Neural cell (in vitro differentiated cells): ENCODE measurements at regions not wholly inside any gene's neighbourhood (a gene's known extent, or its start where the extent isn't known, plus 50 kb on each side); places are given as distances from the start of the nearest gene placed in this dataset.
"Not testable (repeated sequence)": the region's sequence is repeated elsewhere in the genome, so short reads cannot be mapped to it uniquely, and the experiment has no call there.

Experiments
- H2AFZ ChIP-seq: fragments of 200-600, 300-800 bp; sonication (generic), shearing (Covaris generic); 2 replicates; pipeline ENCODE4 v1.6.0; 2014; ENCODE audit warnings: low read depth, mild to moderate bottlenecking, antibody characterized with exemption, low read length, moderate library complexity
- H3F3A ChIP-seq: fragments of 200-600 bp; shearing (Covaris generic); 2 replicates; pipeline ENCODE4 v1.6.1; 2016; ENCODE audit warnings: mild to moderate bottlenecking, moderate library complexity, mixed read lengths, antibody characterized with exemption, low read length; ENCODE audit not compliant: insufficient read depth, poor library complexity, severe bottlenecking
- H3K27ac ChIP-seq: fragments of 200-600, 300-800 bp; sonication (generic), shearing (Covaris generic); 2 replicates; pipeline ENCODE4 v1.5.1; 2014; ENCODE audit warnings: mild to moderate bottlenecking, low read length, moderate library complexity
- H3K27me3 ChIP-seq: fragments of 300-800, 200-600 bp; sonication (generic), shearing (Covaris generic); 2 replicates; pipeline ENCODE4 v1.6.0; 2014; ENCODE audit warnings: mild to moderate bottlenecking, low read depth, low read length, moderate library complexity; ENCODE audit not compliant: insufficient read depth
- H3K36me3 ChIP-seq: fragments of 300-800, 200-600 bp; sonication (generic), shearing (Covaris generic); 2 replicates; pipeline ENCODE4 v1.5.1; 2014; ENCODE audit warnings: mild to moderate bottlenecking, antibody characterized with exemption, low read length, moderate library complexity; ENCODE audit not compliant: insufficient read depth
- H3K4me2 ChIP-seq: fragments of 300-800, 200-600 bp; sonication (generic), shearing (Covaris generic); 2 replicates; pipeline ENCODE4 v1.6.0; 2014; ENCODE audit warnings: mild to moderate bottlenecking, low read length
- H3K4me3 ChIP-seq: fragments of 300-800, 200-600 bp; sonication (generic), shearing (Covaris generic); 2 replicates; pipeline ENCODE4 v1.5.1; 2014; ENCODE audit warnings: mild to moderate bottlenecking, low read length, moderate library complexity
- H3K79me2 ChIP-seq: fragments of 200-600 bp; shearing (Covaris generic); replicated peaks from 2 replicates; pipeline ENCODE4 v1.6.0; 2014; ENCODE audit warnings: mild to moderate bottlenecking, low read length, moderate library complexity; ENCODE audit not compliant: insufficient read depth
- H3K9ac ChIP-seq: fragments of 300-800, 200-600 bp; sonication (generic), shearing (Covaris generic); 2 replicates; pipeline ENCODE4 v1.6.1; 2016; ENCODE audit warnings: mild to moderate bottlenecking, low read length, mixed read lengths
- H3K9me2 ChIP-seq: fragments of 200-600 bp; shearing (Covaris generic); 2 replicates; pipeline ENCODE4 v1.6.1; 2016; ENCODE audit warnings: mild to moderate bottlenecking, low read length, mixed read lengths; ENCODE audit not compliant: insufficient read depth
- H3K9me3 ChIP-seq: fragments of 200-600, 300-800 bp; sonication (generic), shearing (Covaris generic); 2 replicates; pipeline ENCODE4 v1.6.1; 2016; ENCODE audit warnings: mild to moderate bottlenecking, mixed run types, low read length, moderate library complexity, mixed read lengths
- H4K20me1 ChIP-seq: fragments of 200-600 bp; shearing (Covaris generic); 2 replicates; pipeline ENCODE4 v1.6.1; 2016; ENCODE audit warnings: mild to moderate bottlenecking, mixed run types; ENCODE audit not compliant: insufficient read depth
- CTCF ChIP-seq: fragments of 450-650 bp; IDR thresholded peaks from 2 replicates; pipeline ENCODE4 v1.5.1; 2014; ENCODE audit warnings: antibody characterized with exemption, mild to moderate bottlenecking, moderate library complexity; ENCODE audit not compliant: poor library complexity, severe bottlenecking
- EP300 ChIP-seq: fragments of 450-650 bp; conservative IDR thresholded peaks from 2 replicates; pipeline ENCODE4 v1.6.1; 2014; ENCODE audit warnings: antibody characterized with exemption, mild to moderate bottlenecking, moderate library complexity; ENCODE audit not compliant: poor library complexity, severe bottlenecking
- EZH2 ChIP-seq: fragments of 200-600, 300-800 bp; shearing (Covaris generic), sonication (generic); IDR thresholded peaks from 2 replicates; pipeline ENCODE4 v1.6.1; 2014; ENCODE audit warnings: antibody characterized with exemption, low read length, borderline replicate concordance, mild to moderate bottlenecking; ENCODE audit not compliant: insufficient read depth, poor library complexity, severe bottlenecking
- MXI1 ChIP-seq: fragments of 450-650 bp; conservative IDR thresholded peaks from 2 replicates; pipeline ENCODE4 v1.6.1; 2014; ENCODE audit warnings: antibody characterized with exemption, mild to moderate bottlenecking; ENCODE audit not compliant: poor library complexity, severe bottlenecking
- POLR2AphosphoS5 ChIP-seq: IDR thresholded peaks from 2 replicates; pipeline ENCODE4 v1.6.1; 2012
- RAD21 ChIP-seq: fragments of 450-650 bp; conservative IDR thresholded peaks from 2 replicates; pipeline ENCODE4 v1.6.1; 2014; ENCODE audit warnings: antibody characterized with exemption, mild to moderate bottlenecking, moderate library complexity
- REST ChIP-seq: IDR thresholded peaks from 2 replicates; pipeline ENCODE4 v1.6.1; 2012; ENCODE audit warnings: borderline replicate concordance
- SMC3 ChIP-seq: fragments of 450-650 bp; conservative IDR thresholded peaks from 2 replicates; pipeline ENCODE4 v1.6.1; 2014; ENCODE audit warnings: antibody characterized with exemption, mild to moderate bottlenecking, moderate library complexity; ENCODE audit not compliant: poor library complexity
- TAF1 ChIP-seq: IDR thresholded peaks from 2 replicates; pipeline ENCODE4 v1.6.1; 2012; ENCODE audit warnings: low read depth

- no peaks in the 10 kb centered on the region for H3K27me3 ChIP-seq
- TF ChIP-seq RAD21 = no peak
- TF ChIP-seq POLR2AphosphoS5 = no peak
- TF ChIP-seq MXI1 = no peak
- no peak for TF ChIP-seq EP300
- TF ChIP-seq CTCF = no peak
- TF ChIP-seq SMC3 = no peak
- TF ChIP-seq EZH2 = no peak
- no peak for TF ChIP-seq TAF1
- TF ChIP-seq REST = no peak
- H2AFZ ChIP-seq = no peak overlapping the region
Observed at GRCh38 chr18:8529609-8530008, 79.6 kb upstream of the RAB12 start.

GRCh38 chr18:8531084-8531483 is 78.2 kb upstream of the RAB12 start:
- not testable (repeated sequence) for H3K4me2 ChIP-seq, H3K9ac ChIP-seq, H2AFZ ChIP-seq, H3K79me2 ChIP-seq, H3K4me3 ChIP-seq, H3F3A ChIP-seq, H3K27ac ChIP-seq, H3K27me3 ChIP-seq, H3K9me3 ChIP-seq, H4K20me1 ChIP-seq, H3K9me2 ChIP-seq, H3K36me3 ChIP-seq

More at GRCh38 chr18:8529609-8530008, 79.6 kb upstream of the RAB12 start:
- Histone ChIP-seq H3K4me3 (no peak overlapping the region), H3K9me2 (no peaks in the 10 kb centered on the region), H3K9me3 (peaks cover 5% of the 10 kb centered on the region), H3K4me2 (no peak overlapping the region), H3F3A (no peaks in the 10 kb centered on the region), H3K79me2 (no peaks in the 10 kb centered on the region), H4K20me1 (no peaks in the 10 kb centered on the region), H3K27ac (no peak overlapping the region), H3K36me3 (no peaks in the 10 kb centered on the region), H3K9ac (no peak overlapping the region)

GRCh38 chr18:8536231-8536630 is 73.0 kb upstream of the RAB12 start:
- Histone ChIP-seq H3K27me3 (no peaks in the 10 kb centered on the region), H3K9me2 (no peaks in the 10 kb centered on the region), H3K4me2 (no peak overlapping the region), H2AFZ (no peak overlapping the region), H3K27ac (no peak overlapping the region), H3K79me2 (no peaks in the 10 kb centered on the region), H4K20me1 (no peaks in the 10 kb centered on the region), H3F3A (no peaks in the 10 kb centered on the region), H3K36me3 (no peaks in the 10 kb centered on the region), H3K9ac (no peak overlapping the region), H3K4me3 (no peak overlapping the region), H3K9me3 (peaks cover 5% of the 10 kb centered on the region)
- TF ChIP-seq EP300 = no peak
- TF ChIP-seq CTCF = no peak
- TF ChIP-seq MXI1 = no peak
- TF ChIP-seq EZH2 = no peak
- no peak for TF ChIP-seq POLR2AphosphoS5
- no peak for TF ChIP-seq SMC3
- no peak for TF ChIP-seq RAD21
- TF ChIP-seq REST = no peak
- TF ChIP-seq TAF1 = no peak
